Activated B cell treated with CpG ODN at 0.5 μM for 24 hours (primary cell): ENCODE measurements at regions not wholly inside any gene's neighbourhood (a gene's known extent, or its start where the extent isn't known, plus 50 kb on each side); places are given as distances from the start of the nearest gene placed in this dataset.
"Not testable (repeated sequence)": the region's sequence is repeated elsewhere in the genome, so short reads cannot be mapped to it uniquely, and the experiment has no call there.

Experiments used
- ATAC-seq: fragments of 200-7000 bp; cut with Tn5 transposase; one replicate; pipeline ENCODE4 v1.10.0; 2021; ENCODE audit warnings: low read depth, mild to moderate bottlenecking, moderate library complexity
- CTCF ChIA-PET: fragments of 350-600 bp; sonication (Branson Sonifier 250); formaldehyde crosslinking; loops from one replicate; lab custom pipeline; 2021; ENCODE audit warnings: antibody characterized with exemption; lab: Charles Lee
- POLR2A ChIA-PET: fragments of 350-600 bp; sonication (Branson Sonifier 250); formaldehyde crosslinking; loops from one replicate; lab custom pipeline; 2021; ENCODE audit warnings: antibody characterized with exemption; lab: Charles Lee
- DNase-seq: peaks from one replicate; pipeline ENCODE4 v3.0.0; 2022
- H3K27ac Mint-ChIP-seq: one replicate; pipeline ENCODE4 v1.8.0; 2020; ENCODE audit warnings: mixed read lengths
- H3K27me3 Mint-ChIP-seq: one replicate; pipeline ENCODE4 v1.8.0; 2021; ENCODE audit warnings: mixed read lengths
- H3K36me3 Mint-ChIP-seq: one replicate; pipeline ENCODE4 v1.8.0; 2021; ENCODE audit warnings: low read depth, mixed read lengths
- H3K4me1 Mint-ChIP-seq: one replicate; pipeline ENCODE4 v1.8.0; 2021; ENCODE audit warnings: mixed read lengths
- H3K4me3 Mint-ChIP-seq: one replicate; pipeline ENCODE4 v1.8.0; 2020; ENCODE audit warnings: mild to moderate bottlenecking, mixed read lengths
- H3K9me3 Mint-ChIP-seq: one replicate; pipeline ENCODE4 v1.8.0; 2020; ENCODE audit warnings: mixed read lengths
- intact Hi-C: fragments of 100-400 bp; cut with micrococcal nuclease; formaldehyde crosslinking; loops from one replicate; pipeline ENCODE4 v1.15.1; 2024
- TF ChIP-seq, protein P1 (sequence below): fragments of 200-600 bp; IDR thresholded peaks from one replicate; pipeline ENCODE4 v1.8.0; 2022; ENCODE audit warnings: antibody characterized with exemption, mild to moderate bottlenecking

DNA sequence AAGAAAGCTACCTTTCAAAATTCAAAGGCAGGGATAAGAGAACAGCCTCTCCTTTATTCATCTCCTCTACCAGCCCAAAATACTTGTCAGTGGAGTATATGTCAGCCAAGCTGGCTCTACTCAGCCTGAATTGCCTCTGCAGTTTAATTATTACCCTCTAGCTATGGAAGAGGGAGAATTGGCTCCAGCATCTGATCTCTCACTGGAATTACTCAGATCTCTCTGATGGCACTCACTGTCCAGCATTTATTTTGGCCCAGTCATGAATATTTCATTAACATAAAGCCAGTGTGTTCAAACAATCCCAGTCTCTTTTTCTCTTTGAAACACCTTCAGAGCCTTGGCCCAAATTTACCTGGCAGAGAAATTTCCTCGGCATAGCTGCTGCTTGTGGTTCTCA is 58.6 kb upstream of the TMEM108 start:
- Mint-ChIP-seq H3K4me3 (no peak overlapping the region), H3K27ac (no peak overlapping the region), H3K27me3 (no peaks in the 10 kb centered on the region), H3K9me3 (peaks cover 3% of the 10 kb centered on the region), H3K36me3 (no peaks in the 10 kb centered on the region), H3K4me1 (no peaks in the 10 kb centered on the region)
- TF ChIP-seq, protein P1, sequence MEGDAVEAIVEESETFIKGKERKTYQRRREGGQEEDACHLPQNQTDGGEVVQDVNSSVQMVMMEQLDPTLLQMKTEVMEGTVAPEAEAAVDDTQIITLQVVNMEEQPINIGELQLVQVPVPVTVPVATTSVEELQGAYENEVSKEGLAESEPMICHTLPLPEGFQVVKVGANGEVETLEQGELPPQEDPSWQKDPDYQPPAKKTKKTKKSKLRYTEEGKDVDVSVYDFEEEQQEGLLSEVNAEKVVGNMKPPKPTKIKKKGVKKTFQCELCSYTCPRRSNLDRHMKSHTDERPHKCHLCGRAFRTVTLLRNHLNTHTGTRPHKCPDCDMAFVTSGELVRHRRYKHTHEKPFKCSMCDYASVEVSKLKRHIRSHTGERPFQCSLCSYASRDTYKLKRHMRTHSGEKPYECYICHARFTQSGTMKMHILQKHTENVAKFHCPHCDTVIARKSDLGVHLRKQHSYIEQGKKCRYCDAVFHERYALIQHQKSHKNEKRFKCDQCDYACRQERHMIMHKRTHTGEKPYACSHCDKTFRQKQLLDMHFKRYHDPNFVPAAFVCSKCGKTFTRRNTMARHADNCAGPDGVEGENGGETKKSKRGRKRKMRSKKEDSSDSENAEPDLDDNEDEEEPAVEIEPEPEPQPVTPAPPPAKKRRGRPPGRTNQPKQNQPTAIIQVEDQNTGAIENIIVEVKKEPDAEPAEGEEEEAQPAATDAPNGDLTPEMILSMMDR = no peak
- CTCF ChIA-PET = no interaction called here
- POLR2A ChIA-PET = no interaction called here
- intact Hi-C loops = no loop called here
- DNase-seq (no peak), ATAC-seq (no peak)

DNA sequence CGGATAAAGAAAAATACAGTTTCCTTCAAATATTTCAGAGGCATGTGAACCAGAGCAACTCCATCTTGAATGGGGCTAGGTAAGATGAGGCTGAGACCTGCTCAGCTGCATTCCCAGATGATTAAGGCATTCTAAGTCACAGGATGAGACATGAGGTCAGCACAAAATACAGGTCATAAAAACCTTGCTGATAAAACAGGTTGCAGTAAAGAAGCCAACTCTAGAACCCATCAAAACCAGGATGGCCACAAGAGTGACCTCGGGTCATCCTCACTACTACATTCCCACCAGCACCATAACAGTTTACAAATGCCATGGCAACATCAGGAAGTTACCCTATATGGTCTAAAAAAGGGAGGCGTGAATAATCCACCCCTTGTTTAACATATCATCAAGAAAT is 59.2 kb upstream of the TMEM108 start:
- CTCF ChIA-PET = not testable (repeated sequence)

DNA sequence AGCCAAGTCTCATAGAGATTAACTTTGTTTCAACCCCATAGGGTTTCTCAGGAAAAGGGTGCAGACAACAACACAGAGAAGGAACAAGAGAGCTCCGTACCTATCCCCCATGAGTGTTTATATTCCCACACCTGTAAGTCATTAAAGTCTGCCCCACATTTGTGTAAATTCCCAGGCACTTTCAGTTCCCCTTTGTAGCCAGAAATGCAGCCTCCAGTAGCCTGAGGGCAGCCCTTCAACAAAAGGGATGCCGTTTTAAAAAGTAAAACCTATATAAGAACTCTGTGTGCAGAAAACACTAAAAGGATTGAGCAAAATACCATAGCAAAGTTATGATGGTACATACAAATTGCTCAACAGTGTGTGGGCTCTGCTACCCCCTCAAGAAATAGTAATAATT is 59.7 kb upstream of the TMEM108 start:
- Mint-ChIP-seq H3K4me1 (no peaks in the 10 kb centered on the region), H3K9me3 (peaks cover 3% of the 10 kb centered on the region), H3K4me3 (no peak overlapping the region), H3K27ac (no peak overlapping the region), H3K36me3 (no peaks in the 10 kb centered on the region), H3K27me3 (peaks cover 3% of the 10 kb centered on the region)
- no peak for ATAC-seq
- ChIA-PET CTCF (no interaction called here), POLR2A (no interaction called here)
- no peak for DNase-seq
- intact Hi-C loops = no loop called here
- TF ChIP-seq, protein P1 = no peak

More for the DNA sequence above, 59.2 kb upstream of the TMEM108 start:
- H3K4me3 Mint-ChIP-seq, H3K9me3 Mint-ChIP-seq, H3K27me3 Mint-ChIP-seq, POLR2A ChIA-PET, H3K4me1 Mint-ChIP-seq, ATAC-seq, H3K36me3 Mint-ChIP-seq, DNase-seq, H3K27ac Mint-ChIP-seq, intact Hi-C loops: not testable (repeated sequence)

DNA sequence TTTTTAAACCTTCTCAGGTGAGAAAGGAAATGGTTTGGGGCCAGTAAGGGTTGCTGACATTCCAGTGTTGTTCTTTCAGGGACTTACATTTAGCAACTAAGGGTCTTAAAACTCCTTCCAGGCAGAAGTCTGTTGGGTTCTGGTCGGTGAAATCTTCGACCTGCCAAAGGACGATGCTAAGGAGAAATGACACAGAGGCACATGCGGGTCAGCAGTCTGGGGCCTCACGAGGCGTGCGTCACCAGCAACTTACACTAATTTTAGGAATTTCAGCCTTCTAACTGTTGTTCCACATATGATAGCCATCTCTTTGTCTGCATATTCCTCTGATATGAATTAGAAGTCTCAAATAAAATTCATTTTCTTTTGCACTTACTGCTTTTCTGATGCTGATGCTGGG is 64.1 kb upstream of the TMEM108 start:
- Mint-ChIP-seq H3K4me3 (no peak overlapping the region), H3K27me3 (peaks cover 3% of the 10 kb centered on the region), H3K9me3 (peaks cover 4% of the 10 kb centered on the region), H3K4me1 (no peaks in the 10 kb centered on the region), H3K36me3 (no peaks in the 10 kb centered on the region), H3K27ac (no peak overlapping the region)
- CTCF ChIA-PET = no interaction called here
- POLR2A ChIA-PET = no interaction called here
- intact Hi-C loops = no loop called here
- TF ChIP-seq, protein P1 = no peak
- ATAC-seq (no peak), DNase-seq (no peak)

DNA sequence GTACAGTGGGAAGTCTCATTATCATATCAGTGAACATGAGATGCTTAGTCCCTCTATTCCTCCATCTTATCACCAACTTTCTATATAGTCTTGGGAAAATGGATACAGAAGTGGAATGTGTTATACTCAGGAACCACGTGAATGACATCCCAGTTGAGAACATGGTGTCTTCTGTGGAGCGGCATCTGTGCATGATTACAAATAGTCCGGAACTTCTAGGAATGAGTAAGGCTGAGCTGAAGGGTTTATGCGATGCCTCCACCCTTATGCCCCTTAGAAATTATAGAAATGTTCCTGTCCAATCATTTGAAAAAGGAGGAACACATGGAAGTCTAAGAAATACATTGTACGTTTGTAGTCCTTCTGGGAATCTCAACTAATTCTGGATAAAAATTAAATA is 64.8 kb upstream of the TMEM108 start:
- ATAC-seq = no peak
- intact Hi-C loops = no loop called here
- H3K27ac Mint-ChIP-seq = no peak overlapping the region
- TF ChIP-seq, protein P1 = no peak
- no peaks in the 10 kb centered on the region for H3K4me1 Mint-ChIP-seq
- H3K27me3 Mint-ChIP-seq = peaks cover 3% of the 10 kb centered on the region
- ChIA-PET CTCF (no interaction called here), POLR2A (no interaction called here)
- no peak overlapping the region for H3K4me3 Mint-ChIP-seq
- DNase-seq = no peak
- H3K36me3 Mint-ChIP-seq = no peaks in the 10 kb centered on the region
- H3K9me3 Mint-ChIP-seq = peaks cover 4% of the 10 kb centered on the region

DNA sequence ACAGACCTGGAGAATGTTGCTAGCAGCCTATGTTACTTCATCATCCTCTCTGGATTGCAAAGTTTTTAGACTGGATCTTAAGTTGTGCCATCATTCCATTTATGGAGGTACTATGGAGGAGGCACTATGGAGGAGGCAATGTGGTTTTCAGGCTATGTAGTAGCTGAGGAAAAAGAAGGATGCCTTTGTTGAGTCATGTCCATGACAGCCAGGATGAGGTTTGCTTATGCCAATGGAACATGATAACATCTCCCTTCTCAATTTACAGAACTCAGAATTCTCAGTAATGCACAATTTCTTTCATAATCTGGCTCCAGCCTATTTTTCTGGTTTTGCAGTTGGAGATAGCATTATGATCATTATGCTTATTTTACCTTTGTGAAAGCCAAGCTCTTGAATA is 65.9 kb upstream of the TMEM108 start:
- Mint-ChIP-seq H3K9me3 (peaks cover 4% of the 10 kb centered on the region), H3K27ac (no peak overlapping the region), H3K27me3 (peaks cover 3% of the 10 kb centered on the region), H3K36me3 (no peaks in the 10 kb centered on the region), H3K4me1 (no peaks in the 10 kb centered on the region), H3K4me3 (no peak overlapping the region)
- DNase-seq (no peak), ATAC-seq (no peak)
- POLR2A ChIA-PET = no interaction called here
- CTCF ChIA-PET = no interaction called here
- intact Hi-C loops = no loop called here
- TF ChIP-seq, protein P1 = no peak
